IPS-18a (cell line): ENCODE measurements at regions not wholly inside any gene's neighbourhood (a gene's known extent, or its start where the extent isn't known, plus 50 kb on each side); places are given as distances from the start of the nearest gene placed in this dataset.

ENCODE experiments used
- H3K27ac ChIP-seq: one replicate; pipeline ENCODE4 v1.5.1; 2013; ENCODE audit warnings: low read length
- H3K27me3 ChIP-seq: one replicate; pipeline ENCODE4 v1.6.1; 2013; ENCODE audit warnings: mild to moderate bottlenecking, low read length; ENCODE audit not compliant: control insufficient read depth, insufficient read depth
- H3K36me3 ChIP-seq: one replicate; pipeline ENCODE4 v1.6.1; 2013; ENCODE audit warnings: low read depth, low read length; ENCODE audit not compliant: control insufficient read depth
- H3K4me1 ChIP-seq: one replicate; pipeline ENCODE4 v1.6.1; 2013; ENCODE audit warnings: low read depth, low read length; ENCODE audit not compliant: control insufficient read depth
- H3K4me3 ChIP-seq: one replicate; pipeline ENCODE4 v1.5.1; 2013; ENCODE audit warnings: low read length
- H3K9ac ChIP-seq: one replicate; pipeline ENCODE4 v1.6.1; 2013; ENCODE audit warnings: mild to moderate bottlenecking, low read length, moderate library complexity
- H3K9me3 ChIP-seq: one replicate; pipeline ENCODE4 v1.6.1; 2013; ENCODE audit warnings: low read depth, low read length; ENCODE audit not compliant: control insufficient read depth

GRCh38 chr2:129710670-129711495 lies 268.6 kb upstream of the RAB6C start:
- Histone ChIP-seq H3K36me3 (no peaks in the 10 kb centered on the region), H3K4me3 (no peak overlapping the region), H3K9me3 (no peaks in the 10 kb centered on the region), H3K27me3 (no peaks in the 10 kb centered on the region), H3K4me1 (peaks cover 15% of the 10 kb centered on the region), H3K27ac (no peak overlapping the region), H3K9ac (no peak overlapping the region)

GRCh38 chr2:129711816-129712675 lies 267.4 kb upstream of the RAB6C start:
- no peaks in the 10 kb centered on the region for H3K36me3 ChIP-seq
- no peak overlapping the region for H3K4me3 ChIP-seq
- no peaks in the 10 kb centered on the region for H3K27me3 ChIP-seq
- no peak overlapping the region for H3K9ac ChIP-seq
- no peaks in the 10 kb centered on the region for H3K9me3 ChIP-seq
- no peak overlapping the region for H3K27ac ChIP-seq
- peaks cover 16% of the 10 kb centered on the region for H3K4me1 ChIP-seq

- H3K27ac ChIP-seq = no peak overlapping the region
- H3K9ac ChIP-seq = no peak overlapping the region
- H3K4me3 ChIP-seq = no peak overlapping the region
- H3K36me3 ChIP-seq = no peaks in the 10 kb centered on the region
- H3K27me3 ChIP-seq = no peaks in the 10 kb centered on the region
- H3K4me1 ChIP-seq = peaks cover 21% of the 10 kb centered on the region
- H3K9me3 ChIP-seq = no peaks in the 10 kb centered on the region
Observed at GRCh38 chr2:129712676-129712985, 266.8 kb upstream of the RAB6C start.

- Histone ChIP-seq H3K9ac (no peak overlapping the region), H3K27ac (no peak overlapping the region), H3K4me3 (no peak overlapping the region), H3K4me1 (peaks cover 27% of the 10 kb centered on the region), H3K9me3 (no peaks in the 10 kb centered on the region), H3K36me3 (no peaks in the 10 kb centered on the region), H3K27me3 (no peaks in the 10 kb centered on the region)
Observed at GRCh38 chr2:129713337-129713736, 266.1 kb upstream of the RAB6C start.

GRCh38 chr2:129716781-129717559 lies 262.5 kb upstream of the RAB6C start:
- peaks cover 12% of the 10 kb centered on the region for H3K4me1 ChIP-seq
- H3K9ac ChIP-seq = no peak overlapping the region
- H3K9me3 ChIP-seq = no peaks in the 10 kb centered on the region
- no peaks in the 10 kb centered on the region for H3K27me3 ChIP-seq
- H3K27ac ChIP-seq = no peak overlapping the region
- H3K36me3 ChIP-seq = no peaks in the 10 kb centered on the region
- no peak overlapping the region for H3K4me3 ChIP-seq

GRCh38 chr2:129717560-129718130 lies 261.8 kb upstream of the RAB6C start:
- Histone ChIP-seq H3K4me3 (no peak overlapping the region), H3K27me3 (no peaks in the 10 kb centered on the region), H3K4me1 (peaks cover 18% of the 10 kb centered on the region), H3K36me3 (no peaks in the 10 kb centered on the region), H3K27ac (no peak overlapping the region), H3K9me3 (no peaks in the 10 kb centered on the region), H3K9ac (no peak overlapping the region)

- peaks cover 18% of the 10 kb centered on the region for H3K4me1 ChIP-seq
- no peaks in the 10 kb centered on the region for H3K36me3 ChIP-seq
- H3K27me3 ChIP-seq = no peaks in the 10 kb centered on the region
- no peak overlapping the region for H3K4me3 ChIP-seq
- no peaks in the 10 kb centered on the region for H3K9me3 ChIP-seq
- H3K27ac ChIP-seq = no peak overlapping the region
- H3K9ac ChIP-seq = no peak overlapping the region
Observed at GRCh38 chr2:129719335-129719734, 260.1 kb upstream of the RAB6C start.

- Histone ChIP-seq H3K36me3 (no peaks in the 10 kb centered on the region), H3K9me3 (no peaks in the 10 kb centered on the region), H3K9ac (no peak overlapping the region), H3K27ac (no peak overlapping the region), H3K4me1 (peaks cover 18% of the 10 kb centered on the region), H3K4me3 (no peak overlapping the region), H3K27me3 (no peaks in the 10 kb centered on the region)
Observed at GRCh38 chr2:129720360-129720759, 259.1 kb upstream of the RAB6C start.

GRCh38 chr2:129720761-129721160 lies 258.7 kb upstream of the RAB6C start:
- Histone ChIP-seq H3K4me3 (no peak overlapping the region), H3K36me3 (no peaks in the 10 kb centered on the region), H3K27ac (no peak overlapping the region), H3K9ac (no peak overlapping the region), H3K4me1 (peaks cover 18% of the 10 kb centered on the region), H3K9me3 (no peaks in the 10 kb centered on the region), H3K27me3 (no peaks in the 10 kb centered on the region)

- no peak overlapping the region for H3K27ac ChIP-seq
- H3K9me3 ChIP-seq = no peaks in the 10 kb centered on the region
- no peak overlapping the region for H3K4me3 ChIP-seq
- H3K4me1 ChIP-seq = peaks cover 18% of the 10 kb centered on the region
- H3K27me3 ChIP-seq = no peaks in the 10 kb centered on the region
- no peak overlapping the region for H3K9ac ChIP-seq
- no peaks in the 10 kb centered on the region for H3K36me3 ChIP-seq
Observed at GRCh38 chr2:129721236-129721635, 258.2 kb upstream of the RAB6C start.

GRCh38 chr2:129721846-129722245 lies 257.6 kb upstream of the RAB6C start:
- H3K36me3 ChIP-seq = no peaks in the 10 kb centered on the region
- H3K4me3 ChIP-seq = no peak overlapping the region
- no peak overlapping the region for H3K27ac ChIP-seq
- H3K9me3 ChIP-seq = no peaks in the 10 kb centered on the region
- no peaks in the 10 kb centered on the region for H3K27me3 ChIP-seq
- H3K9ac ChIP-seq = no peak overlapping the region
- H3K4me1 ChIP-seq = peaks cover 18% of the 10 kb centered on the region
